ENCODE measurements at regions not wholly inside any gene's neighbourhood (a gene's known extent, or its start where the extent isn't known, plus 50 kb on each side); places are given as distances from the start of the nearest gene placed in this dataset.

GRCh38 chr13:50079655-50080202, 64.5 kb downstream of the KCNRG start:
- Histone ChIP-seq H3K27ac (replicated peaks in 1 of 4) (peak overlapping the region; percentile 86 to 99 (median 92)), H3K4me3 (peak overlapping the region; percentile 69 to 87 (median 80)), H3K4me1 (peaks cover 10 to 59% (median 54%) of the 10 kb centered on the region in 4 donors), H3K27me3 (no peaks in the 10 kb centered on the region), H3K36me3 (no peaks in the 10 kb centered on the region), H3K9me3 (no peaks in the 10 kb centered on the region)
- no peak for DNase-seq (ENCODE audit: extremely low spot score)
- WGBS: 9% methylated on average over 12 of the region's 12 CpGs
- intact Hi-C loops (cut with DNase I): loop anchor here (2.0 to 10.0 kb wide), 5 partner anchors 81 to 833 kb away; partner anchors contain the start of gene SPRYD7
- no peak for TF ChIP-seq POLR2A (IDR thresholded peaks at IDR 0.05; ENCODE audit: low read depth)
- TF ChIP-seq EP300 (IDR thresholded peaks at IDR 0.05): no peak
- TF ChIP-seq POLR2AphosphoS5 (IDR thresholded peaks at IDR 0.05): no peak
- no peak for TF ChIP-seq CTCF (IDR thresholded peaks at IDR 0.05)

DNA sequence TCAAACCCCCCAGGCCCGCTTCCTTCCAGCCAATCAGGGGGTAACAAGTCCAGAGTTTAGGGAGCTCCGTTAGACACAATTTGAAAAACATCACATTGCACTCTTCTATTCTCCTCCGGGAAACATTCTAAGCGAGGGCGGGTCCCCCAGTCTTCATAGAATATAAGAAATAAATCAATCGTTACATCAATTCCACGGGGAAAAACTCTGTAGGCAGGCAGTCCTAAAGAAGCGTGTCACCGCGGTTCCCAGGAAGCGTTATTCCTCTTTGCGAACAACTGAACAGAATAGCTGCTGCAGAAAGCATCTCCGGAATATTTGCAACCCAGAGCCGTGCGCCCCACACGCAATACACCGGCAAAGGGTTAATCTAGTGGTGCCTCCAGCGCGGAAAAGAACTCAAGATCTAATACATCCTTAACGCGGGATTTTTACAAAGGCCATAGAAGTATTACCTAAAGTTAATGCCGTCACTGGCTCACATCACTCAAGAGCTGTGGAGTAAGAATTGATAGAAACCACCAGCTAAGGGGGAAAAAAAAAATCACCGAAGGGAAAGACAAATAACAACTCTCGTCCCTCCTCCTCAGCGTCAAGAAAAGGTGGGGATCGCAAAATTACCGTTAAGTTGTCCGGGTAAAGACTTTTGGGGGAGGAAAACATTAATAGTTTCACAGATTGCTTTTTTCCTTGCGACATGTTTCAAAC, 65.1 kb downstream of the KCNRG start:
- H3K27me3 ChIP-seq: no peaks in the 10 kb centered on the region
- H3K36me3 ChIP-seq: no peaks in the 10 kb centered on the region
- H3K27ac ChIP-seq (replicated peaks in 1 of 4): peak overlapping the region; percentile 86 to 99 (median 92)
- H3K9me3 ChIP-seq: no peaks in the 10 kb centered on the region
- WGBS: under 1% methylated on average over 29 of the region's 29 CpGs
- intact Hi-C loops (cut with DNase I): loop anchor here (2.0 to 10.0 kb wide), 5 partner anchors 82 to 832 kb away; partner anchors contain the start of gene SPRYD7
- TF ChIP-seq EP300 (IDR thresholded peaks at IDR 0.05) (no peak), POLR2AphosphoS5 (IDR thresholded peaks at IDR 0.05) (peak in 1 of 2 donors; percentile 6)
- DNase-seq (ENCODE audit: extremely low spot score): no peak
- H3K4me3 ChIP-seq: peak overlapping the region; percentile 69 to 87 (median 80)
- peaks cover 10 to 60% (median 56%) of the 10 kb centered on the region in 4 donors for H3K4me1 ChIP-seq

- no peaks in the 10 kb centered on the region for H3K9me3 ChIP-seq
- intact Hi-C loops (cut with DNase I): loop anchor here (2.0 to 10.0 kb wide), 5 partner anchors 82 to 831 kb away; partner anchors contain the start of gene SPRYD7
- TF ChIP-seq POLR2AphosphoS5 (IDR thresholded peaks at IDR 0.05) (no peak), POLR2A (IDR thresholded peaks at IDR 0.05; ENCODE audit: low read depth) (no peak), CTCF (IDR thresholded peaks at IDR 0.05) (no peak), EP300 (IDR thresholded peaks at IDR 0.05) (no peak)
- H3K36me3 ChIP-seq: no peaks in the 10 kb centered on the region
- DNase-seq (ENCODE audit: extremely low spot score): peak; percentile 93
- H3K27me3 ChIP-seq: no peaks in the 10 kb centered on the region
- peak overlapping the region; percentile 69 to 87 (median 80) for H3K4me3 ChIP-seq
- WGBS: 7% methylated on average over 19 of the region's 67 CpGs
- peak overlapping the region; percentile 86 to 99 (median 92) for H3K27ac ChIP-seq (replicated peaks in 1 of 4)
- peaks cover 7 to 59% (median 51%) of the 10 kb centered on the region in 4 donors for H3K4me1 ChIP-seq
Measured at GRCh38 chr13:50080911-50081678, 65.9 kb downstream of the KCNRG start.

GRCh38 chr13:50081679-50082425, 66.6 kb downstream of the KCNRG start:
- Histone ChIP-seq H3K4me3 (peak overlapping the region; percentile 69 to 87 (median 80)), H3K27ac (replicated peaks in 1 of 4) (peak overlapping the region; percentile 86 to 99 (median 92)), H3K27me3 (no peaks in the 10 kb centered on the region), H3K4me1 (peaks cover 7 to 51% (median 45%) of the 10 kb centered on the region in 4 donors), H3K36me3 (no peaks in the 10 kb centered on the region), H3K9me3 (no peaks in the 10 kb centered on the region)
- intact Hi-C loops (cut with DNase I): loop anchor here (2.0 to 10.0 kb wide), 6 partner anchors 41 to 830 kb away; partner anchors contain the start of gene SPRYD7
- TF ChIP-seq EP300 (IDR thresholded peaks at IDR 0.05) (no peak), POLR2AphosphoS5 (IDR thresholded peaks at IDR 0.05) (peak; percentile 85 to 94), CTCF (IDR thresholded peaks at IDR 0.05) (peak in 2 of 3 experiments; percentile 8 to 16), POLR2A (IDR thresholded peaks at IDR 0.05; ENCODE audit: low read depth) (no peak)
- WGBS: under 1% methylated on average over 49 of the region's 49 CpGs
- peak; percentile 100 for DNase-seq (ENCODE audit: extremely low spot score)

Data from esophagus muscularis mucosa (tissue), 4 donors.